ENCODE measurements at regions not wholly inside any gene's neighbourhood (a gene's known extent, or its start where the extent isn't known, plus 50 kb on each side); places are given as distances from the start of the nearest gene placed in this dataset.
"Not testable (repeated sequence)": the region's sequence is repeated elsewhere in the genome, so short reads cannot be mapped to it uniquely, and the experiment has no call there.

DNA sequence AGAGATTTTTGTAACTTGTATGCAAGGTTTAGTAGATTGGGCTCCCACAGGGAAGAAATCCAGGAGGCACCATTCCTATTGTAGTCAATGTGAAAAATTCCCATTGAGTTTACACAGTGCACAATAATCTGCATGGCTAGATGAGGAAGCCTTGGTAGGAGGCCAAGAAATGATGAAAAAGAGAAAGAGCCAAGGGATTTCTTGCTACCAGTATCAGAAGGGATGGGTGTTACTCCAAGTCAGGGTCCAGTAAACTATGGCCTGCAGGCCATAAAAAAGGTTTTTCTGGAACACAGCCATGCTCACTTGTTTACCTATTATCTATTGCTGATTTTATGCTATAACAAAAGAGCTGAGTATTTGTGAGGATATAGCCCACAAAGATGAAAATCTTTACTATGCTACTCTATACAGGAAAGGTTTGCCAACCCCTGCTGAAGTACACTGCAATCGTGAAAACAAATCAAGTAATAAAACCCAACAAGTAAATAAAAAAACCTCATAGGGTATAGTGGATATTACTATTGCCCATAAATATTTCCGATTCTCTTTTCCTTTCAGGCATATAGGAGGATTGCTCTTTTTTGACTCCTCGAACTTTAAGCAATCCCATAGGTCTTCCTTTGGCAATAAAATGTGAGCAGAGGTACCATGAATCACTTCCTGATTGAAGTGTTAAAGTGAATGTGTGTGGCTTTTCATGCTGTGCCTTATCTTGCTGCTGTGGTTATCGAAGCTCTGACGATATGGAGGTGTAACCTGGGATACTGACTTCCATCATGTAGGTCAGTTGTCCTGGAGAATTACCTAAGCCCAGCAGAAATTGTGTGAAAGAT, 256.3 kb upstream of the MAGI2 start:
- DNase-seq = peak; percentile 40

- DNase-seq = no peak
Measured at GRCh38 chr7:79702116-79702515, 248.6 kb upstream of the MAGI2 start.

- DNase-seq = no peak
Measured at GRCh38 chr7:79692015-79692414, 238.5 kb upstream of the MAGI2 start.

GRCh38 chr7:79691074-79691473, 237.6 kb upstream of the MAGI2 start:
- DNase-seq = no peak

GRCh38 chr7:79684384-79684783, 230.9 kb upstream of the MAGI2 start:
- DNase-seq = no peak

DNA sequence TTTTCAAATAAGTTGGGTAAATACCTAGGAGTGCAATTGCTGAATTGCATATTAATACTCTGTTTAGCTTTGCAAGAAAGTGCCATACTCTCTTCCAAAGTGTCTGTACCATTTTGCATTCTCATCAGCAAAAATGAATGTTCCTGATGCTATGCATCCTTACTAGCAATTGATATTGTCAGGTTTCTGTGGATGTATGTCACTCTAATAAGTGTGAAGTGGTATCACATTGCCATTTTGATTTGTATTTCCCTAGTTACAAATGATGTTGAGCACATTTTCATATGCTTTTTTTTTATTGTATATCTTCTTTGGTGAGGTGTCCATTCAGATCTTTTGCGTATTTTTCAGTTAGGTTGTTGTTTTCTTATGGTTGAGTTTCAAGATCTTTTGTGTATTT, 230.4 kb upstream of the MAGI2 start:
- no peak for DNase-seq

DNA sequence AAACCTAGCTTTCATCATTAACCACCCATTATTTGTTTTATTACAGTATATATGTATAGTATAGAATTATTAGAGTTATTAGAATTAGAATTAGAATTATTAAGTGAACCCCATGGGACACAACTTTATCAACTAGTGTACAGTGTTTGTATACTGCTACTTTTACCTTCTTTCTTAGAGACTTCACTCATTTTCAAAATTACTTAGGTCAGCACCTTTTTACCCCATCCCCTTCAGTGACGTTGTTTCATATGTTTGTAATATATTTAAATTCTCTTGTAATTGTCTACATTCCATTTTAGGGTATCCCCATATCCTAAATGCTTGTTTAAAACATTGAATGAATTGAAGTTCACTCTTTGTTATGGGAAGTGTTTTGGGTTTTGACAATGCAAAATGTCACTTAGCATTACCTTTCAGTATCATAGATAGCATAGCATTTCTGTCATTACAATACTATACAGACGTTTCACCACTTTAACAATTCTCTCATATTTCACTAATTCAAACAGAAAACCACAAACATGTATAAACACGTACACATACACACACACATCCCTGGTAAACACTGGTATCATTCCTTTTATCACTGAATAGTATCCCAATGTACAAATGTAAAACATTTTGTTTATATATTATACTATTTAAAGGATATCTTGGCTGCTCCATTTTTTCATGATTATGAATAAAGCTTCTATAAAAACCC, 229.9 kb upstream of the MAGI2 start:
- no peak for DNase-seq

DNA sequence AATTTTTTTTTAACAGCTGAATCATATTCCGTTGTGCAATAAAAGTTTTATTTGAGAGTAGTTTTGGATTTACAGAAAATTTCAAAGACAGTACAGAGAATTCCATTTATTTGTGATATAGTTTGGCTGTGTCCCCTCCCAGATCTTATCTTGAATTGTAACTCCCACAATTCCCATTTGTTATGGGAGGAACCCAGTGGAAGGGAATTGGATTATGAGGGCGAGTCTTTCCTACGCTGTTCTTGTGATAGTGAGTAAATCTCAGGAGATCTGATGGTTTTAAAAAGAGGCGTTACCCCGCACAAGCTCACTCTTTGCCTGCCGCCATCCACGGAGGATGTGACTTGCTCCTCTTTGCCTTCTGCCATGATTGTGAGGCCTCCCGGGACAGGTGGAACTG, 228.0 kb upstream of the MAGI2 start:
- no peak for DNase-seq

GRCh38 chr7:79673969-79674368, 220.5 kb upstream of the MAGI2 start:
- DNase-seq = no peak

- DNase-seq = no peak
Measured at GRCh38 chr7:79673421-79673820, 220.0 kb upstream of the MAGI2 start.

DNA sequence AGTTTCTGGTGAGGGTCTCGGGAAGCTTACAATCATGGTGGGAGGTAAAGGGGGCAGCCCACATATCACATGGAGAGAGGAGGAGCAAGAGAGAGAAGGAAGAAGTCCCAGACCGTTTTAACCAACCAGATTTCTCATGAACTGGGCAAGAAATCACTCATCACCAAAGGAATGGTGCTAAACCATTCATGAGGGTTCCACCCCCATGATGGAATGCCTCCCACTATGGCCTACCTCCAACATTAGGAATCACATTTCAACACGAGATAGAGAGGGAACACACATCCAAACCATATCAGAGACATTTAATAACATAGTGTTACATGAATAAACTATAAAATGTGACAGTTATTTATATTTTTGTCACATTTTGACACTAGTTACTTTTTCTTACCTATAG, 214.8 kb upstream of the MAGI2 start:
- DNase-seq = no peak

DNA sequence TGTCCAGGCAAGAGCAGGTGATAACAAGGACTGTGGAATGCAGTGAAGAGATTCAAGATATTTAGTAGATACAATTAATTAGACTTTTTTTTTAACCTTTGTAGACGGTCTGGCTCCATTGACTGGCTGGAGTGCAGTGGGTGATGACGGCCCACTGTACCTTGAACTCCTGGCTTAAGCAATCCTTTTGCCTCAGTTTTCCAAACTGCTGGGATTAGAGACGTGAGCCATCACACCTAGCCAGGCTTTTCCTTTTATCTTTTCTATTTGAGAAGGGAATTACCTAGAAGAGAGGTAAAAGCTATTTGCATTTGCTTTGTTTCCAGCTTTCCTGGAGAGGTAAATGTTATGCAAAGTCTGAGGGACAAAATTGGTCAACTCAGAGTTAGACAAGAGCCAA, 213.0 kb upstream of the MAGI2 start:
- DNase-seq = no peak

GRCh38 chr7:79664884-79665676, 211.6 kb upstream of the MAGI2 start:
- DNase-seq = peak; percentile 67

DNA sequence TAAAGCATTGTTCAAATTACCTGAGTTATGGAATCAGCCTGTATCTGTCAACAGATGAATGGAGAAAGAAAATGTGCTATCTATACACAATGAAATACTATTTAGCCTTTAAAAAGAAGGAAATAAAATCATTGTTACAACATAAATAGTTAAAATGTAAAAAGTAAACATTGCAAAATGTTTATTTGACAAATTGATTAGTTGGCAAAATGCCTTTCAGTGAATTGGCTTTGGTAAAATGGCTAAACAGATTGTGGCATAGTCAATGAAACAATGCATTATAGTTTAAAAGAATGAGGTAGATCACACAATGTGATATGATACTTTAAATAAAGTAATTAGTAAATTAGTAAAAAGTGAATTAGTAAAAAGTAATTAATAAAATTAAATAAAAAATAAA, 204.8 kb upstream of the MAGI2 start:
- DNase-seq = no peak

DNA sequence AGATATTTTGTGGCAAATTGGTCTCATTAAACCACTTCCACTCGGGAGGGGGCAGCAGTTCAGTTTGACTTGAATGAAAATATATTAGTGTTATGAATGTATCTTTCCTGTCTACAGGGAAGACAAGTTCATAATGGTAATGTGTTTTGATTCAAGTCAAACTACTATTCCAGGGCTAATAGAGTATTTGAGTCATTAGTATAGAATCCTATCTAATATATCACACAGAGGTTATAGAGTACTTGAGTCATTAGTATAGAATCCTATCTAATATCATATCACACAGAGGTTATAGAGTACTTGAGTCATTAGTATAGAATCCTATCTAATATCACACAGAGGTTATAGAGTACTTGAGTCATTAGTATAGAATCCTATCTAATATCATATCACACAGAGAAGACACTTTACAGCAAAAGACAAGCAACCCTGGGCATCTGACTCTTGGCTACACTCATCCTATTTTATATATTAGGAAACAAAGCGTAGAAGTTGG, 199.7 kb upstream of the MAGI2 start:
- DNase-seq = no peak

GRCh38 chr7:79652619-79653018, 199.2 kb upstream of the MAGI2 start:
- peak; percentile 87 for DNase-seq

- DNase-seq = no peak
Measured at GRCh38 chr7:79647711-79648110, 194.2 kb upstream of the MAGI2 start.

- DNase-seq = no peak
Measured at GRCh38 chr7:79646278-79646677, 192.8 kb upstream of the MAGI2 start.

GRCh38 chr7:79636849-79637248, 183.4 kb upstream of the MAGI2 start:
- DNase-seq = peak; percentile 59

GRCh38 chr7:79625921-79626320, 172.5 kb upstream of the MAGI2 start:
- not testable (repeated sequence) for DNase-seq

DNA sequence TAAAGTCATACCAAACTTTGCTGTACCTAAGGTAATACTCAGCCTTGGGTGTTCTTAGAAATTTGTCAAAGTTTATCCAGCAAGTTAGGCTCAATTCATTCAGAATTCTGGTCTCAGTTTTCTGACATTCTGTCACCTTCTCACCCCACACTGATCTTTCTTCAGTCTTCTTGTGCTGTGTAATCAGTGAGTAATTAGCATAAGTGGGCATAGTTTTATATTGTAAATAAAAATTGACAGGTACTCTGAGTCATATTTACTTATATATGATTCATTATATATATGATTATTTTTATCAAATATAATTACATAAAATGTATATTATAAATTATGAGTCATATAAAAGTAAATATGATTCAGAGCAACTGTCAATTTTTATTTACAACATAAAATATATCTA, 170.9 kb upstream of the MAGI2 start:
- DNase-seq = no peak

GRCh38 chr7:79622781-79623180, 169.3 kb upstream of the MAGI2 start:
- DNase-seq = no peak

GRCh38 chr7:79620291-79620690, 166.8 kb upstream of the MAGI2 start:
- no peak for DNase-seq

GRCh38 chr7:79619216-79619615, 165.7 kb upstream of the MAGI2 start:
- no peak for DNase-seq
